GM18951 (cell line): ENCODE measurements at regions not wholly inside any gene's neighbourhood (a gene's known extent, or its start where the extent isn't known, plus 50 kb on each side); places are given as distances from the start of the nearest gene placed in this dataset.

Experiments
- POLR2A ChIP-seq: IDR thresholded peaks from 4 replicates; pipeline ENCODE4 v1.6.1; 2011; ENCODE audit warnings: mild to moderate bottlenecking; ENCODE audit not compliant: insufficient read length, insufficient read depth; ENCODE audit errors: extremely low read depth
- in situ Hi-C: fragments of 300-500 bp; cut with MboI; formaldehyde crosslinking; loops from one replicate; pipeline ENCODE4 v1.12.0; 2022; ENCODE audit warnings: low sequenced_read_pairs, mixed read lengths, inconsistent platforms; ENCODE audit not compliant: unreplicated experiment

DNA sequence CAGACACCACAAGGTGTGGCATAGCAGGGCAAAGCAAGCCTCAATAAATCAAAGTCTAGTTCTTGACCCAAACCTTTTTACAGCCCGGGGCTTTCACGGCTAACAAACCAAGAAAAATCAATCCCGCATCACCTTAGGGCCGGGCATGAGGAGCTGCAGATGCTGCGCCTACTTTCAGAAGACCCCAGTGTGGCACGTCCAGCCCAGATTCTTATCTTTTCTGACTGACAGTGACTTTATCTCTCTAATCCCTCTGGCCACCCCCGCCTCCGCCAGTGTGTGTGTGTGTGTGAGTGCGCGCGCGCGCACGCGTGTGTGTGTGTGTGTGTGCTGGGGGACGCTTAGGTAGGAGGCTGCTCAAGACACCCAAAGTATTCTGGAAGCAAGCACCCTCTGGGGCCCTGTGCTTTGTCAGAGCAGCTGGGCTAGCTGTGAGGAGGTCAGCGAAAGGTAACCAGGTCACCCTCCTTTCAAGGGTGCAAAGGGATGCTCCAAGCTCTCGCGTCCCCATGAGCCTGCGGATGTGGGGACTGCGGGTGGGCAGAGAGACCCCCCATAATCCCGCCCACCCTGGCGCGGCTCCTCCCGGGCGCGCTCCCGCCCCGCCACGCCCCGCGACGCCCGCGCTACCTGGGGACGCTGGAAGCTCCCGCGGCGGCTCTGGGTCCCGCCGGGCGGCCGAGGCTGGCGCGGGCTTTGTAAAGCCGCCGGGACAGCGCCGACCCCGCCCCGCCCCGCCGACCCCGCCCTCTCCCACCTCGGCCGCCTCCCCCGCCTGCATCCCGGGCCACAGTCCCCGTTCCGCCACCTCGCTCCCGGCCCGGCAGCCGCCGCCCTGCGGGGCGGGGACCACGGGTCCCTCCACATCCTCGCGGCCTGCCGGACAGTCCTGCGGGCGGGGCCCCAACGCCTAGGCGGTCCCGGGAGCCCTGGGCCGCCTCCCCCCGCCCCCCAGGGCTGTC lies 57.1 kb upstream of the RHOBTB1 start:
- no peak for TF ChIP-seq POLR2A
- in situ Hi-C loops: no loop called here

DNA sequence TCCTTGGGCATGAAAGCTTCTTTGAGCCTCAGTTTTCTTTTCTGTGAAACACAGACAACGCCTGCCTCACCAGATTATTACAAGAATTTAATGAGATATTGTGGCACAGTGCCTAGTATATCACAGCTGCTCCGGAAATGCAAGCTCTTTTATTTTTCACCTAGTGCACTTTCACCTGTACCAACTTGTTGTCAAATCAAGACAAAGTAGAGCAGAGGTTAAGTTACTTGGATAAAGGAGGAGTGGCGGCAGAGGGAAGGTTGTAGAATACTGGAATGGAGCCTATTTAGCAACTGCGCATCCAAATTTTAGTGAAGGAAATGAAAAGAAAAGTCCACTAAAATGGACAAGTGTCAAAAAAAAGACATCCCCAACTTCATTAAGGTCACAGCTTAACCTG lies 54.9 kb upstream of the RHOBTB1 start:
- no peak for TF ChIP-seq POLR2A
- in situ Hi-C loops: no loop called here

DNA sequence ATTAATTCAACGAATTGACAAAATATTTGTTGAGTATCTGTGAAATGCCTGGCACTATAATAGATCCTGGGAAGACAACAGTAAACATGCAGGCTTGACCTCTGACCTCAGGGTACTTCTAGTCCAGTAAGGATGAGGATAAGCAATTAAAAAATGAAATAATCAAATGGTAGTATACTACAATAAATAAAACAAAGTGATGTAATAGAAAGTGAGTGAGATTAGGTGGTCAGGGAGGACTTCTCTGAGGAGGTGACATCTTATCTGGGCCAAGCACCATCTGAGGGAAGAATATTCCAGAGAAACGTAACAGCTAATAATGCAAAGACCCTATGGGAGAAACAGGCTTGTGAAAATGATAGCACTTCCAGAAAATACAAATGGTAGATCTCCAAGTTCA lies 50.1 kb upstream of the RHOBTB1 start:
- in situ Hi-C loops: no loop called here
- no peak for TF ChIP-seq POLR2A
